ENCODE measurements at regions not wholly inside any gene's neighbourhood (a gene's known extent, or its start where the extent isn't known, plus 50 kb on each side); places are given as distances from the start of the nearest gene placed in this dataset.

GRCh38 chr13:27004866-27005265 lies 166.7 kb downstream of the USP12 start:
- TF ChIP-seq CTCF (IDR thresholded peaks at IDR 0.05; ENCODE audit: low read depth, low read length) (no peak), EZH2phosphoT487 (IDR thresholded peaks at IDR 0.05; ENCODE audit: low read depth) (no peak)

All from OCI-LY3 (cell line).